GM12865 (cell line): ENCODE measurements at regions not wholly inside any gene's neighbourhood (a gene's known extent, or its start where the extent isn't known, plus 50 kb on each side); places are given as distances from the start of the nearest gene placed in this dataset.

Experiments
- DNase-seq: peaks from one replicate; pipeline ENCODE4 v3.0.0; 2010; ENCODE audit warnings: low read depth
- H3K4me3 ChIP-seq: 2 replicates; pipeline ENCODE4 v1.5.1; 2011; ENCODE audit warnings: mild to moderate bottlenecking, low read depth, low read length, control low read depth
- CTCF ChIP-seq: IDR thresholded peaks from 2 replicates; pipeline ENCODE4 v1.5.1; 2011; ENCODE audit warnings: low read length, control low read depth, low read depth, inconsistent platforms; ENCODE audit not compliant: insufficient read depth; ENCODE audit errors: missing control alignments

GRCh38 chr7:110283056-110283455 lies 807.9 kb upstream of the LRRN3 start:
- no peak for TF ChIP-seq CTCF
- DNase-seq: no peak
- H3K4me3 ChIP-seq: no peak overlapping the region

- no peak for TF ChIP-seq CTCF
- DNase-seq: no peak
- no peak overlapping the region for H3K4me3 ChIP-seq
Measured at GRCh38 chr7:110291430-110291829, 799.5 kb upstream of the LRRN3 start.

GRCh38 chr7:110296321-110296720 lies 794.6 kb upstream of the LRRN3 start:
- H3K4me3 ChIP-seq: no peak overlapping the region
- no peak for TF ChIP-seq CTCF
- no peak for DNase-seq

GRCh38 chr7:110307776-110308175 lies 783.2 kb upstream of the LRRN3 start:
- no peak for TF ChIP-seq CTCF
- DNase-seq: no peak
- no peak overlapping the region for H3K4me3 ChIP-seq

GRCh38 chr7:110308791-110309190 lies 782.1 kb upstream of the LRRN3 start:
- no peak for TF ChIP-seq CTCF
- no peak for DNase-seq
- H3K4me3 ChIP-seq: no peak overlapping the region

GRCh38 chr7:110309941-110310340 lies 781.0 kb upstream of the LRRN3 start:
- no peak for DNase-seq
- TF ChIP-seq CTCF: no peak
- no peak overlapping the region for H3K4me3 ChIP-seq

- no peak overlapping the region for H3K4me3 ChIP-seq
- DNase-seq: no peak
- no peak for TF ChIP-seq CTCF
Measured at GRCh38 chr7:110311556-110311955, 779.4 kb upstream of the LRRN3 start.
